GM21381 (cell line): ENCODE measurements at regions not wholly inside any gene's neighbourhood (a gene's known extent, or its start where the extent isn't known, plus 50 kb on each side); places are given as distances from the start of the nearest gene placed in this dataset.

ENCODE experiments used
- ATAC-seq: cut with Tn5 transposase; IDR thresholded peaks from one replicate; pipeline ENCODE4 v1.9.1; 2021; ENCODE audit warnings: mild to moderate bottlenecking, moderate library complexity; ENCODE audit not compliant: unreplicated experiment

DNA sequence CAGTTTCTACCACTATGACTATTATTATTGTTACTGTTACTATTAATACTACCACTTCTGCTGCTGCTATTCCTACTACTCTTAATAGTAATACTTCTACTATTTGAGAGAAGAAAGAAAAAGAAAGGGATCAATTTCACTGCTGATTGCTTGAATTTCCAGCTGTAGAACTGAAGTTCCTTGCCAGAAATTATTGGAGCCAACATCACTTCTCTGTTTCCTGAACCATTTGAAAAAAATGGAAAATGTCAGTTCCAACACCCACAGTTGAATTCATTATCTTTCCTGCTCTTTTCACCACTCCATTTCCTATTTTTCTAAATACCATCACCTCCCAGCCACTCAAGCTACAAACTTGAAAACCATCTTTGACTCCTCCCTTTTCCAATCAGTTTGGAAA lies 54.1 kb upstream of the PIK3C2G start:
- no peak for ATAC-seq

DNA sequence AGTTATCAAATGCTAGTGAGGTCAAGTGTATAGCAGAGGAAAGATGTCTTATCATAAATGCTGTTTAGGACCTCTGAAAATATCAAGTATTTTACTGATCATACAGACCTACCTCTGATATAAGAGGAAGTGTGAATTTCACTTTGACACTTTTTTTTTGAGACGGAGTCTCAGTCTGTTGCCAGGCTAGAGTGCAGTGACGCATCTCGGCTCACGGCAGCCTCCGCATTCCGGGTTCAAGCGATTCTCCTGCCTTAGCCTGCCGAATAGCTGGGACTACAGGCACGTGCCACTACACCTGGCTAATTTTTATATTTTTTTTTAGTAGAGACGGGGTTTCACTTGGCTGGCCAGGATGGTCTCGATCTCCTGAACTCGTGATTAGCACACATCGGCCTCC lies 55.1 kb upstream of the PIK3C2G start:
- no peak for ATAC-seq

DNA sequence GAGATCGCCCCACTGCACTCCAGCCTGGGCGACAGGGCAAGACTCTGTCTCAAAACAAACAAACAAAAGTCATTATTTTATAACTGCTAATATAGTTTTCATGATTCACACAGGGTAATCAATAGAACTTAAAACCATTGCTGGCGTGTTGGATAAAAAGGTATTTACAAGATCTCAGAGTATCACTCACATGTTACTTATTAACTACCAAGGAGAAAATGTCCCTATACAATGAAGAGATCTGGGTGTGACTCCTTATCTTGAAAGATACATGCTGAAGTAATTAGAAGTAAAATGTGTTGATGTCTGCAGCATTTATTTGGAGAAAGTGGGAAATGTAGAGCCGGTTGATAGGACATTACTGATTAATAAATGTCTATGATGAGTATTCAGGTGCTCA lies 57.3 kb upstream of the PIK3C2G start:
- ATAC-seq: no peak

DNA sequence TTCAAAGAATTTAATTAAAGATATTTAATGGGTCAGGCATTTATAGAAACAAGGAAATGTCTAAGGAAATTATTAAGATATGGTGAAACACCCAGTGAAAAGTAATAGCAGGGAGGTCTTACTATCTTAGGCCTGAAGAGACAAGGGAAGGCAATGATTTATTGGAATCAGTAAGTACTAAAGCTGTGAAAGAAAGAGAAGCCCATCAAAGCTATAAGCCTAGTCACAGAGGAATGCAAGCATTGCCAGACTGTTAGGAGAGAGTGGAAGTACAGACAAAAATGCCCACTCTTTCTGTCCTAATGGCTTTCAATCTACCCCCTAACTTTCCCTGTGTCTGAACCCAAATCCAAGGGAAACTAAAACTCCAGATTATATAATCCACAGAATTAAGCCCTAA lies 69.2 kb upstream of the PIK3C2G start:
- ATAC-seq: no peak

DNA sequence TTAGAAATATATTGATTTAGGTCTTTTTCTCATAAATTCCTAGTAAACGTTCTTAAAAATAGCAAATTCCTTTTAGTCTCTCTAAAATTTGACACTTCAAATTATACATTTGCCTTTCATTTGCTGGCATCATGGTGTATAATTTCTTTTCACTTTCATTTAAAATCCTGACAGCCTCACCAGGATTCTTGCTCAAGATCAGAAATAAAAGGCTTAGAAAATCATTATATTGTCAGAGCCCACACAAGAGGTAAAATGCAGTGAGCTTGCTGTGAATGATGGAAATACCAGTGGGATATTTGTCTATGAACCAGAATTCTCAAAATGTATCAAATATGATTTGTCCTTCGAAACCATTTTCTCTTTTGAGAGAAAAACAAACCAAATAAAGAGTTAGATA lies 78.2 kb upstream of the PIK3C2G start:
- ATAC-seq: no peak

DNA sequence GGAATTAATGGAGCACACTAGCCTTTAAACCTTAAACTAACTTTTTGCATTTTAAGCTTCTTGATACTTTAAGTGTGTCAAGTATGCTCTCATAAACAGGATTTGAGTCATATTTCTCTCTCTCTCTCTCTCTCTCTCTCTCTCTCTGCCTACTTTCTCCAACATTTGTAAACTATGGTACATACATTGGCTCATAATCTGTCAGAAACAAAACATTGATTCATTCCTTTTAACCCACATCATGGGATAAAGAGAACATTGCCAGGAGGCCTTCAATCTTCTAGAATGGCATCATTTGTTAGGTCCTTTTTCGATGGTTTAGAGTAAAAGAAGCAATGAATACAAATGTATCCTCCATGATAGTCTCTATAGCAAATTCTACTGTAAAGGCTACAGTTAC lies 81.6 kb upstream of the RERGL start:
- ATAC-seq: no peak

DNA sequence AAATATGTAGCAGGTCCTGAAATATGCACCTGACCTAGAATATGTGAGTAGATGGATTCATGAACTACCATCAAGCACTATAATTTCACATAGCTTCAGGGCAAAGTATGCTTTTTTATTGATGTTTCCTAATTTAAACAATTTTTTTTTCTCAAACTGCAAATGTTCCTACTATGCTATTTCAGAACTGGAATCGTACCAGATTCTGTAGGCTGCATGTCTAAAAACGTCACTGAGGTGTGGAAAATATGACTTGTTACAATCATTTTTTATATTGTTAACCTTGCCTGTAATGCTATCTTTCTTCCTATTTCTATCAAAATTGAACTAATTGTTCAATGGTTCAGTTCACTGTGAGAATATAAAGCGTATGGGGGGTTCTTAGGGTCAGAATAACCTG lies 78.0 kb upstream of the RERGL start:
- no peak for ATAC-seq

DNA sequence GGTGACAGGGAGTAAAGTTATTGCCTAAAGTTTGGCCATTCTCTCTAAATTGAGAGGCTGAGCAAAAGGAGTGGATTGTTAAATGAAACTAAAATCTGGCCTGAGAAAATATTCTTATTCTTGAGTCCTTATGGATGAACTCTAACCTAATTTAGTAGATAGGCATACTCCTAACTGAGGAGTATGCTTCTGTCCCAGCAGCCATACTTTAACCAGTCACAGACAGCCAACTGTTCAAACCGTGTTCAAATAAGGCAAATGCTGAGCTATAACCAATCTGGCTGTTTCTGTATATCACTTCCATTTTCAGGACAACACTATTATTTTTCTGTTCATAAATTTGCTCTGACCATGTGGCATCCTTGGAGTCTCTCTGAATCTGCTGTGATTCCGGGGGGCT lies 75.9 kb upstream of the RERGL start:
- ATAC-seq: peak; percentile 33

DNA sequence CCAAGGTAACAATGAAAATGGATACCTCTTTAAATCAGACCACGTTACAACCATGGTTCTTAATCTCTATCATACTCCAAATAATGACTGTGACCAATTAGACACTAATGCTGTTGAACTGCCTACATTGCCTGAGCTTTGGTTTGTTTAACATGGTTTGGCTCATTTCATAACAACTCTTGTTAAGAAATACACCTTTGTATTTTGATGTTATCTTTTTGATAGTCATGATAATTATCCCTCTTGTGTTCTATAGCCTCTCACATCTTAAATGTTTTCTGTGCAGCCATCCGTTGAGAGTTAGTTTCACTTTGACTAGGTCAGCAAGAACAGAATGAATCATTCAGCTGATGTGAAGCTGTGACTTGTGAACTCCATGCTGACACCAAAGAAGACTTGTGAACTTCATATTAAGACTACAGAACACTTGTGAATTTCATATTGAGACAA lies 75.5 kb upstream of the RERGL start:
- peak; percentile 99 for ATAC-seq

DNA sequence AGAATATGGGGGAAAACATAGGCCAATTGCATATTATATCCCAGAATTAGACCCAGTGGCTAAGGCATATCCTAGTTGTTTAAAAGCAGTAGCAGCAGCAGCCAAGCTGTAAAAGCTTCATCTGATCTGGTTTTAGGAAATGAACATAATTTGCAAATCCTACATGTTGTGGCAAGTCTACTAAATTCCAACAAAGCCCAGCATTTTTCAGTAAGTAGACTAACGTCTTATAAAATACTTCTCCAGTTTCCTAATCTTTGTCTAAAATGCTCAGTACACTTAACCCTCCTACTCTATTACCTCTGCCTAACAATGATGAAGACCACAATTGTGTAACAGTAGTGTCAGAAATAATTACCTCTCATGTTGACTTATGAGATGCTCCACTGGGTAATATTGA lies 70.9 kb upstream of the RERGL start:
- no peak for ATAC-seq

DNA sequence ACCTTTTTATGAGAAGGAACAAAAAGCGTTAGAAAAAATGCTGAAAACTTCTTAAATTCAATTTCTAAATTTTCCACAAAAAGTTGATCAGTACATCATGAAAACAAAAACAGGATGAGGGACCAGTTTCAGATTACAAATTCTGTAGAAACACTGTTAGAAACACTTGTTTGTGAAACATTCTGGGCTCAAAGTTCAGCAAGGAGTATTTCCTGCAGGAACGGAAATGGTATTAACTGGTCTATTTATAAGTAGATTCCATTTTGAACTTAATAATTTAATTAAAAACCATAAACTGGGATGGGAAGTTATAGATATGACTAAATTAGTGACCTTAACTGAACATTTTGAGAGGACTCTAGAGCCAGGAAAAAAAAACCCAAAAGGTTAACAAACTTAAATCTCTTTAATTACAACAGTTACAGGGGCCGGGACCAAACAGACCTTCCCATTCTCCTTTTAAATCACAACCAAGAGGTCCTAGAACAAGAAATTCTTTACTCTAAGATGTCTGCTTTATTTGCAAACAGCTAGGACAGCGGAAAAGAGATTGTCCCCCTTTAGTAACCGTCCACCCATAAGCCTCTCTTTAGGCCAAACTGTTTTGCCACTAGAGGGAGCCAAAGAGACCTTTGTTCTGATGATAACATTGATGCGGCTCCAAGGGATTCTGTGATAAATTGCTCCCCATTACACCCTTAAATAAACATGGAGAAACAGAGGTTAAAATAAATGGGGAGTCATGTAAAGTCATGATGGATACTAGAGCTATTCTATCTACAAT lies 69.0 kb upstream of the RERGL start:
- ATAC-seq: no peak

DNA sequence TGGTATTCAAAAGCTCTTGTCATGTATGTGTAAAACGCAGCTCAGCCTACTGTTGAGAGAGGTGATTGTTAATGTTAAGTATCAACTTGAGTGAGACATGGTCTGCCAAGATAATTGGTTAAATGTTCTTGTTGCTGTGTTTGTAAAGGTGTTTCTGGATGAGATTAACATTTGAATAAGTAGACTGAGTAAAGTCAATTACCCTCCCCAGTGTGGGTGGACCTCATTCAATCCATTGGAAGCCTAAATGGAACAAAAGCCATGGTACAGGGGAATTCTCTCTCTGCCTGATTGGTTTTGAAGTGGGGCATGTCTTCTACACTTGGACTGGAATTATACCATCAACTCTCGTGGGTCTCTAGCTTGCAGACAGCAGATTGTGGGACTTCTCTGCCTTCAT lies 63.8 kb upstream of the RERGL start:
- no peak for ATAC-seq

DNA sequence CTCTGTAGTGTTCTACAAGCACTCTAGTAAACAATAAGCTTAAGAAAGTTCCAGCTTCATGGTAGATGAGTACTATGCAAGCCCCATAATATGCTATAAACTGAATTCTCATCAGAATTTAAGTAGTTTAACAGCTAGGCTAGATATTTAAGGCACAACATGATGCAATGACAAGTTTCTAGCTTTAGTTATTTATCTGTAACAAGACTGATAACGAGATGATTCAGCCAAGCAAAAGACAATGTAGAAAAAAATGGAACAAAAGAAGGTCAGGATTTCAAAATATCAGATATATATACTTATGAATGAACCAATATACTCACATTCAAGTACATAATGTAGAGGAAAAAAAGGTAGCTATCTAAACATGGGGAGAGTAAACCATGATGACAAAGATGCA lies 61.0 kb upstream of the RERGL start:
- no peak for ATAC-seq

DNA sequence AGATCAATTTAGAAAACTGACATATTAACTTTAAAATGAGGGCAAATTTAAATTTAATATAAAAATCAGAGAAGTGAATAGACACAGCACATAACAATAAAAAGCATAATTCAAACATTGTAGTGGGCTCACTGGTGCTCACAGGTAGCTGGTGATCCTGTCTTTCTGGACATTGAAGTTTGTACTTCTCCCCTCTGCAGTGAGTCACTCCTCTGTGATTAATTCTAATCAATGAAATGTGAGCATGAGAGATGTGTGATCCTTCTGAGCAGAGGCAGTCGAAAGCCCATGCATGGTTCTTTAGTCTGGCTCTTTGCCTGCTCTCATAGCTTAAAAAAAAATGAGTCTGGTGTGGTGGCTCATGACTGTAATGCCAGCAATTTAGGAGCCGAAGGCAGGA lies 59.0 kb upstream of the RERGL start:
- no peak for ATAC-seq

DNA sequence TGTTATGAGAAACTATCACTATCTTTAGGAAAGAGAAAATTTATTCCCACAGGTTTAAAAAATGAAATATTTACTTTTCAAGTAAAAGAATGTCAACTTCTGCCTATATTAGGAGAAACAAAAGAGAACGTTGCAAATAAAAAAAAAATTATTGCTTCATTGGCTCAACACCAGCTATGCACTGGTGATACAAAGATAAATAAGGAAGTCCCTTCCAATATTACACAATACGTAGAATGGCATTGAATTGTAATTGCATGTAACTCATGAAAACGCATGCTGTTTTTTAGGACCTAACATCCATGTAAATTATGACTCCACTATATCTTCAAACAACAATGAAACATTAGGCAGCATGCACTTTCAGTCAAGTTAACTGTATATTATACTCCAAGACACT lies 56.4 kb upstream of the RERGL start:
- no peak for ATAC-seq

DNA sequence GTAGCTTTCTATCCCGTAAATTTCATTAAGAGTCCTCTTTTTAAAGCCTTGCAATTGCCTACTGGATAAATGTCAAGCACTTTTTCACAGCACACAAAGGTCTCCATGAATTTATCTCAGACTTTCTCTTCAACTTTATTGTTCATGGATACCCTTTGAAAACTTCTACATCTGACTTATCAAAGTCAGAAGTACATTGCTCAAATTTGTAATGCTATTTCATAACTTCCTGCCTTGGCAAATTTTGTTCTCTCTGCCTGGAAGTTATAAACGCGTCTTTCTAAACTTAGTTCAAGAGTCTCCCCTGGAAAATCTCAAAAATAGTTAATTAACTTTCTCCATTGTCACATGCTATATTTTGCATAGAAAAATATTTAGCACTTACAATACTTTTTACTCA lies 55.9 kb upstream of the RERGL start:
- no peak for ATAC-seq

DNA sequence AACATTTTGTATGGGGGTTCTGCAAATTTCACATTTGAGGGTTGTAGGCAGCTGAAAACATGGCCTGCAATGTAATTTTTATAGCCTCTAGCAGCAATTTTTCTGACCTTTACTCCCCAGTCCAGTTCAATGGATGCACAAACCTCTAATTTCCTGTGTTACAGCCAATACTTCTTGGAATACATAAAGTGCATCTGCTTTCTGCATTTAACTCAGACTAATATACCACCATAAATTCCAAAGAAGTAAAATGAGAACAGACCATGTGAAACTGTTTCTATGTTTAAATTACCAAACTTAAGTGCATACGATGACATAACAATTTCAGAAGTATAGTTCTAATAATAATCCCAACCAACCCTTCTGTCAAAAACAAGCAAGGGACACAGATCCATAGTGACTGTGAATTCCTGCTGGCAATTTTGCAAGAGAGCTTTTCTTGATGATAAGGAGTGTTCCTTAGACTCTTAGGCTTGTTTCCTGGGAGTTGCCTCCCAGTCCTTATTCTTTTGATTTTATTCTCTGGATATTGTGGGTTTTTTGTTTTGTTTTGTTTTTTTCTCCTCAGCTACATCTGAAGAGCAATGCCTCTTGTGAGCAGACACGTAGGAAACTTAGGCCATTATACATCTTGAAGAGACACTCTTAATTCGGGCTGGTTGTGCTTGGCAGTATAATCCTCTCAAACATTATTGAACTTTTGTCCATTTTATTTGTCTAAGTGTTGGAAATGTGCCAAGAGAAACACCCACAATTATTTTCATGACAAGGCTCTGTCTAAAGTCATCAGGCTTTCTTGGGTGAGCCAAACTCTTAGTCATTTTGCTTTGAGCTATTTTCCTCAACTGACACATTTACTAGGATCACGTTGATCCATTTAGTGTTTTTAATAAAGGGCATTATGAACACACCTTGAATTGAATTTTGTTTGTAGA lies 51.3 kb upstream of the RERGL start:
- ATAC-seq: no peak

DNA sequence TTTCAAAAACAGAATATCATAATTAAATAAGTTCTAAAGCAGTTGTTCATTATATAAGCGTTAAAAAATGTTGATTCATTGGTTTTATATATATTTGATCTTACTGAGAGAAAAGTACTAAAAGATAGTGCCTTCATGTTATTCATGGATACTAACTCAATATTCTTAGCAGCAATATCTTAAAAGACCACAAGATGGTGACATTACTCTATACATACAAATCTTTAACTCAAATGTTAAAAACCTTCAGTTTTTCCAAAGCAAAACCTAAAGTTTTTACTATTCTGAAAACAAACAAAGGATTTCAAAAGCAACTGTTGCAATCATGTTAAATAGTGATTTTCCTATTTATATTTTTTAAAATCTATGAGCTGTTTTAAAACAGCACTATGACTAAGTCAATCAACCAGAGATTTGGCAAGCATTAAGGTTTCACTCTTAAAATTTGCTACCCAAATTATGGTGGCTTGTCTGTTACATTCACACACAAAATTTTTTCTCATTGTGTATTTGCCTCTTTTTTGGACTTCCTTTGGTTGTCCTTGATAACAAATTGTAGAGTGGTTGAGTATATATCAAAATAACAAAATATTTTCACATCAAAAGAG lies 50.1 kb upstream of the RERGL start:
- no peak for ATAC-seq
